ENCODE measurements at regions not wholly inside any gene's neighbourhood (a gene's known extent, or its start where the extent isn't known, plus 50 kb on each side); places are given as distances from the start of the nearest gene placed in this dataset.

DNA sequence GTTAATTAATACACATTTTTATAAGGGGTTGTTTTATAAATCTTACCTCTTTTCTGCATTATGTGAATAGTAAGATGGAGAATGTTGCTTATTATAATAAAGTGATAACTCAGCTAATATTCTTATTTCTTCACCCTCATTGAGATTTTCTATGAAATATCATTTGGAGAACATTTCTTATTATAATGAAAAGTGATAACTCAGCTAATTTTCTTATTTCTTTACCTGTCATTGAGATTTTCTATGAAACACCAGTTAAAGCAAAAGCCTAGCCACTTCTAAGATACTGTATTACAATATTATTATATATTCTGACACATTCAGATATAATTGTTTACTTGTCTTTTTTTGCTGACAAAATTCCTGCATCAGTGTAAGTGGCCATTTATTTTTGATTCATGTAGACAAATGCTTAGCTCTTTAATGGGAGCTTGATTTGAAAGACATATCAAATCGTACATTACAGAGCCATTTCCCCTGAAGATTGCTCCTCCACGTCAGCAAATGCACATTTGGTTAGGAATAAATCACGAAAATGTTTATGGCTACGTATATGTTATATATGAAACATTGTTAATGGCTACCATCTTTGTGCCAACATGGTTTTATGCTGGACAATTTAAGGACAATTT is 427.5 kb downstream of the CHL1 start:
- TF ChIP-seq CTCF (IDR thresholded peaks at IDR 0.05) (no peak), POLR2A (IDR thresholded peaks at IDR 0.05; ENCODE audit: low read length) (no peak), MAFK (IDR thresholded peaks at IDR 0.05; ENCODE audit: partially characterized antibody) (peak; percentile 68), JUN (IDR thresholded peaks at IDR 0.05) (no peak), CHD2 (IDR thresholded peaks at IDR 0.05; ENCODE audit: low read length, partially characterized antibody) (no peak), SMC3 (IDR thresholded peaks at IDR 0.05) (no peak), MAZ (IDR thresholded peaks at IDR 0.05; ENCODE audit: borderline replicate concordance, low read depth, low read length) (no peak), CBX8 (IDR thresholded peaks at IDR 0.05) (no peak), EP300 (IDR thresholded peaks at IDR 0.05) (no peak), RAD21 (conservative IDR thresholded peaks at IDR 0.05 in 1 of 2, IDR thresholded peaks at IDR 0.05 in 1 of 2) (no peak), CEBPB (IDR thresholded peaks at IDR 0.05) (no peak)
- TF ChIP-seq, protein P1, sequence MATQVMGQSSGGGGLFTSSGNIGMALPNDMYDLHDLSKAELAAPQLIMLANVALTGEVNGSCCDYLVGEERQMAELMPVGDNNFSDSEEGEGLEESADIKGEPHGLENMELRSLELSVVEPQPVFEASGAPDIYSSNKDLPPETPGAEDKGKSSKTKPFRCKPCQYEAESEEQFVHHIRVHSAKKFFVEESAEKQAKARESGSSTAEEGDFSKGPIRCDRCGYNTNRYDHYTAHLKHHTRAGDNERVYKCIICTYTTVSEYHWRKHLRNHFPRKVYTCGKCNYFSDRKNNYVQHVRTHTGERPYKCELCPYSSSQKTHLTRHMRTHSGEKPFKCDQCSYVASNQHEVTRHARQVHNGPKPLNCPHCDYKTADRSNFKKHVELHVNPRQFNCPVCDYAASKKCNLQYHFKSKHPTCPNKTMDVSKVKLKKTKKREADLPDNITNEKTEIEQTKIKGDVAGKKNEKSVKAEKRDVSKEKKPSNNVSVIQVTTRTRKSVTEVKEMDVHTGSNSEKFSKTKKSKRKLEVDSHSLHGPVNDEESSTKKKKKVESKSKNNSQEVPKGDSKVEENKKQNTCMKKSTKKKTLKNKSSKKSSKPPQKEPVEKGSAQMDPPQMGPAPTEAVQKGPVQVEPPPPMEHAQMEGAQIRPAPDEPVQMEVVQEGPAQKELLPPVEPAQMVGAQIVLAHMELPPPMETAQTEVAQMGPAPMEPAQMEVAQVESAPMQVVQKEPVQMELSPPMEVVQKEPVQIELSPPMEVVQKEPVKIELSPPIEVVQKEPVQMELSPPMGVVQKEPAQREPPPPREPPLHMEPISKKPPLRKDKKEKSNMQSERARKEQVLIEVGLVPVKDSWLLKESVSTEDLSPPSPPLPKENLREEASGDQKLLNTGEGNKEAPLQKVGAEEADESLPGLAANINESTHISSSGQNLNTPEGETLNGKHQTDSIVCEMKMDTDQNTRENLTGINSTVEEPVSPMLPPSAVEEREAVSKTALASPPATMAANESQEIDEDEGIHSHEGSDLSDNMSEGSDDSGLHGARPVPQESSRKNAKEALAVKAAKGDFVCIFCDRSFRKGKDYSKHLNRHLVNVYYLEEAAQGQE (IDR thresholded peaks at IDR 0.05) = no peak
- TF ChIP-seq, protein P2, sequence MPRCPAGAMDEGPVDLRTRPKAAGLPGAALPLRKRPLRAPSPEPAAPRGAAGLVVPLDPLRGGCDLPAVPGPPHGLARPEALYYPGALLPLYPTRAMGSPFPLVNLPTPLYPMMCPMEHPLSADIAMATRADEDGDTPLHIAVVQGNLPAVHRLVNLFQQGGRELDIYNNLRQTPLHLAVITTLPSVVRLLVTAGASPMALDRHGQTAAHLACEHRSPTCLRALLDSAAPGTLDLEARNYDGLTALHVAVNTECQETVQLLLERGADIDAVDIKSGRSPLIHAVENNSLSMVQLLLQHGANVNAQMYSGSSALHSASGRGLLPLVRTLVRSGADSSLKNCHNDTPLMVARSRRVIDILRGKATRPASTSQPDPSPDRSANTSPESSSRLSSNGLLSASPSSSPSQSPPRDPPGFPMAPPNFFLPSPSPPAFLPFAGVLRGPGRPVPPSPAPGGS (IDR thresholded peaks at IDR 0.05) = no peak
